Skeletal muscle tissue (tissue), 3 donors: ENCODE measurements at regions not wholly inside any gene's neighbourhood (a gene's known extent, or its start where the extent isn't known, plus 50 kb on each side); places are given as distances from the start of the nearest gene placed in this dataset.
"Not testable (repeated sequence)": the region's sequence is repeated elsewhere in the genome, so short reads cannot be mapped to it uniquely, and the experiment has no call there.

Source experiments
- H3K27ac ChIP-seq: one replicate; pipeline ENCODE4 v1.7.0; 2013; ENCODE audit warnings: mild to moderate bottlenecking, low read depth, low read length, inconsistent platforms
- H3K27me3 ChIP-seq, 3 donors: one replicate each; pipeline ENCODE4 v1.7.0; 2013; ENCODE audit warnings: low read length in 3 of 3; ENCODE audit not compliant: control insufficient read depth in 3 of 3, insufficient read depth in 3 of 3
- H3K36me3 ChIP-seq, 3 donors: one replicate each; pipeline ENCODE4 v1.7.0; 2013; ENCODE audit warnings: low read length in 3 of 3; ENCODE audit not compliant: control insufficient read depth in 3 of 3, insufficient read depth in 3 of 3
- H3K4me1 ChIP-seq, 3 donors: one replicate each; pipeline ENCODE4 v1.7.0; 2013; ENCODE audit warnings: low read length in 3 of 3, mild to moderate bottlenecking in 3 of 3; ENCODE audit not compliant: control insufficient read depth in 3 of 3, insufficient read depth in 3 of 3
- H3K4me3 ChIP-seq, 3 donors: one replicate each; pipeline ENCODE4 v1.7.0; 2013; ENCODE audit warnings: low read length in 3 of 3
- H3K9ac ChIP-seq, 3 donors: one replicate each; pipeline ENCODE4 v1.7.0; 2013; ENCODE audit warnings: low read length in 3 of 3, mild to moderate bottlenecking in 3 of 3, moderate library complexity in 2 of 3, low read depth in 1 of 3
- H3K9me3 ChIP-seq, 3 donors: one replicate each; pipeline ENCODE4 v1.7.0; 2013; ENCODE audit warnings: low read length in 3 of 3; ENCODE audit not compliant: control insufficient read depth in 3 of 3
- donor health status: Osteomylitis.

GRCh38 chr6:166848979-166849748, 107.2 kb downstream of the RNASET2 start:
- Histone ChIP-seq H3K36me3 (no peaks in the 10 kb centered on the region), H3K4me1 (no peaks in the 10 kb centered on the region), H3K4me3 (no peak overlapping the region), H3K27me3 (peaks cover 0 to 9% (median 3%) of the 10 kb centered on the region in 3 donors), H3K27ac (no peak overlapping the region), H3K9ac (no peak overlapping the region), H3K9me3 (no peaks in the 10 kb centered on the region)

- H3K9ac ChIP-seq, H3K4me1 ChIP-seq, H3K27ac ChIP-seq, H3K36me3 ChIP-seq, H3K4me3 ChIP-seq, H3K9me3 ChIP-seq: not testable (repeated sequence)
- peaks cover 0 to 15% (median 0%) of the 10 kb centered on the region in 3 donors for H3K27me3 ChIP-seq
Observed at GRCh38 chr6:166846446-166847142, 109.8 kb downstream of the RNASET2 start.

DNA sequence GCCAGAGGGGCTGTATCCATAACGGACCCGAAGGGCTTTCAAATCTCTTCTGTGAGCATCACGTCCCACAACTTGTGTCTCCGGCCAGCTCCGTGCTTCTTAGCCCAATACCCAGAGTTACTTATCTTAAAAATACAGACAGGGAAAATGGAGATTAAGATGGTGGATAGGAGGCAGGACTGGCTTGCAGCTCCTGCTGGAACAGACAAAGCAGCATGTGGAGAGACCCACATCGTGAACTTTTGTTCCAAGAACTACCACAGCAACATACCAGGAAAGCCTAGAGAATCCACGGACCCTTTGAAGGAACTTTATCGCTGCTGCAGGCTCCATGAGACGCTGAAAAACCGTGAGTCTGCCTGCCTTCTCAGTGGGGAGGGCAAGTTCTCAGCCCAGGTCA, 113.7 kb downstream of the RNASET2 start:
- Histone ChIP-seq H3K27ac (no peak overlapping the region), H3K4me1 (no peaks in the 10 kb centered on the region), H3K36me3 (no peaks in the 10 kb centered on the region), H3K27me3 (peaks cover 0 to 21% (median 0%) of the 10 kb centered on the region in 3 donors), H3K9ac (no peak overlapping the region), H3K4me3 (no peak overlapping the region), H3K9me3 (no peaks in the 10 kb centered on the region)

GRCh38 chr6:166841216-166841615, 115.1 kb downstream of the RNASET2 start:
- no peak overlapping the region for H3K9ac ChIP-seq
- no peaks in the 10 kb centered on the region for H3K9me3 ChIP-seq
- no peaks in the 10 kb centered on the region for H3K4me1 ChIP-seq
- no peaks in the 10 kb centered on the region for H3K36me3 ChIP-seq
- peaks cover 0 to 24% (median 0%) of the 10 kb centered on the region in 3 donors for H3K27me3 ChIP-seq
- H3K4me3 ChIP-seq: no peak overlapping the region
- H3K27ac ChIP-seq: no peak overlapping the region

DNA sequence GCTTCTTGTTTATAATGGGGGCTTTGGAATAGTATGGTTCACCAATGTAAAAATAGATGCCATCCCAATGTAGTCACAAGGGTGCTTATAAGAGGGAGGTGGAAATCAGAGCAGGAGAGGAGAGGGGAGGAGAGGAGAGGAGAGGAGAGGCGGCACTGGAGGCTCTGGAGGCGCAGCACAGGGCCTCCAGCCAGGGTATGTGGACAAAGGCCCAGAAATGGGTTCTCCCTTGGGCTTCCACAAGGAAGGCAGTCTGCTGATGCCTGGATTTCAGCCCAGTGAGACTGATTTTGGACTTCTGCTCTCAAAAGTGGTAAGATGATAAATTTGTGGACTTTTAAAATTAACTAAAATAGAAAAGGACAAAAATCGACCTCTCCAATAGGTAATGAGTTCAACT, 116.8 kb downstream of the RNASET2 start:
- Histone ChIP-seq H3K36me3 (no peaks in the 10 kb centered on the region), H3K9ac (no peak overlapping the region), H3K27ac (no peak overlapping the region), H3K4me3 (no peak overlapping the region), H3K4me1 (no peaks in the 10 kb centered on the region), H3K9me3 (no peaks in the 10 kb centered on the region), H3K27me3 (peaks cover 0 to 24% (median 0%) of the 10 kb centered on the region in 3 donors)

- Histone ChIP-seq H3K4me3 (no peak overlapping the region), H3K4me1 (no peaks in the 10 kb centered on the region), H3K27me3 (peaks cover 0 to 24% (median 0%) of the 10 kb centered on the region in 3 donors), H3K9ac (no peak overlapping the region), H3K9me3 (no peaks in the 10 kb centered on the region), H3K36me3 (no peaks in the 10 kb centered on the region), H3K27ac (no peak overlapping the region)
Observed at GRCh38 chr6:166838987-166839386, 117.4 kb downstream of the RNASET2 start.

DNA sequence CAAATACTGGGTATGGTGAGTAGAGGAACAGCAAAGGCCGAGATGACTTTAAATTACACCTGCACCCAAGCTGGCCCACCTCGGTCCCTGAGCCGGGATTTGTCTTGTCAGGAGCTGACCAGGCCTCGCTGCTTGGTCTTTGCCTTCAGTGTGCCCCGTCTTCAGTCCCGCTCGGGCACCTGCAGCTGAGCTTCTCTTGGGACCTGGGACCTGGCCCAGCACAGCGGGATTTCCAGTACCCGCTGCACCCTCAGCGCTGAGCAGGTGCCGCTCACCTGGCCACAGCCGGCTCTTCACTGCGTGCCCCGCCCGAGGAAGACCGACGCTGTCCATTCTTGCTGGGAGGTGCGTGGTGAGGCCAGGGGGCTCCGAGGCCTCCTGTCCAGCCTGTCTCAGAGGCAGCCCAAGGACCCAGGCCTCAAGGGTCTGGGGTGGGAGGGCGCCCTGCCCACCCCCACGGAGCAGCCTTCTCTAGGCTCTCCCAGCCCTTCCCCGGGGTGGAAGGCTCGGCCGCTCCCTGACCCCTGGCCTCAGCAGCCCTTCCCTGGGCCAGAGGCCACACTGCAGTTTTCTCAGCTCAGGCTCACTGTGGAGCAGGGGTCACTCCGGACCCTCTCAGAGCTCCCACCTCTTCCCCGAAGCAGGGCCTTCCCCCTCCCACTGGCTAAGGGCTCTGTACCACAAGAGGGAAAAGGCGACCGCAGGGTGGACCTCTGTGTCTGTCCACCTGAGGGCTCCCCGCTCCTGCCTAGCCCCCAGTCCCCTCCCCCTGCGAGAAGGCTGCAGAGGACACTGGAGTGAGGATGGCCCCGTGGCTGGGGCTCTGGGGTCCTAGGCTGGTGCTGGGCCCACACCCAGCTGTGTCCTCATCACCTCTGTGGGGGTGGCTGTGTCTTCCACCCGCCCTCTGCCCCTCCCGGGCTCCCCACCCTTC, 119.3 kb downstream of the RNASET2 start:
- H3K4me1 ChIP-seq: no peaks in the 10 kb centered on the region
- no peaks in the 10 kb centered on the region for H3K36me3 ChIP-seq
- H3K9me3 ChIP-seq: no peaks in the 10 kb centered on the region
- H3K27me3 ChIP-seq: peaks cover 0 to 13% (median 0%) of the 10 kb centered on the region in 3 donors
- no peak overlapping the region for H3K4me3 ChIP-seq
- H3K9ac ChIP-seq: no peak overlapping the region
- no peak overlapping the region for H3K27ac ChIP-seq

- H3K36me3 ChIP-seq: no peaks in the 10 kb centered on the region
- no peaks in the 10 kb centered on the region for H3K4me1 ChIP-seq
- H3K27me3 ChIP-seq: peaks cover 0 to 7% (median 0%) of the 10 kb centered on the region in 3 donors
- H3K27ac ChIP-seq: no peak overlapping the region
- H3K9ac ChIP-seq: no peak overlapping the region
- H3K4me3 ChIP-seq: no peak overlapping the region
- no peaks in the 10 kb centered on the region for H3K9me3 ChIP-seq
Observed at GRCh38 chr6:166834049-166834448, 122.3 kb downstream of the RNASET2 start.

DNA sequence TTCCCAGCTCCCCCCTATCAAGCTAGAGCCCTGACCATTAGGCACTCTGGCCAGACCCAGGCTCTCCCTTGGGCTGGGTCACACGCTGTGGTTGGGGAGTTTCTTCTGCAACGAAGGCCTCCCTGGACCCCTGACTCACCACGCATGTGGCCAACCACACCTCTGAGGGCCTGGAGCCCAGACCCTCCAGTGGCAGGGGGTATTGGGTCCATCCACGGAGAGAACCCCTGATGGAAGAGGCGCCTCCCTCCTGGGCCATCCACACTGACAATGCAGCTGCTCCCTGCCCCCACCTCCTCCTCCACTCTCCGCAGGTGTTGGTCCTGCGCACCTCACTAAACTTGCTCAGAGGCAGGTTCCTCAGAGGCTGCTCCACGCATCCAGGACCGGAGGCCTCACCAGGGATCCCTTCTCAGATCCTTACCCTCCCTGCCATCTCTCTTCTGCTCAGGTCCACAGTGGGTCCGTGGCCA, 125.4 kb downstream of the RNASET2 start:
- H3K36me3 ChIP-seq: no peaks in the 10 kb centered on the region

More for the DNA sequence above, 125.4 kb downstream of the RNASET2 start:
- Histone ChIP-seq H3K27ac (no peak overlapping the region), H3K9ac (no peak overlapping the region), H3K4me3 (no peak overlapping the region), H3K27me3 (no peaks in the 10 kb centered on the region), H3K9me3 (no peaks in the 10 kb centered on the region), H3K4me1 (no peaks in the 10 kb centered on the region)
